H1 (cell line): ENCODE measurements at regions not wholly inside any gene's neighbourhood (a gene's known extent, or its start where the extent isn't known, plus 50 kb on each side); places are given as distances from the start of the nearest gene placed in this dataset.

Experiments
- CTCF ChIA-PET: fragments of 300-600 bp; sonication (Branson Sonifier 250); formaldehyde crosslinking; loops from one replicate; lab custom pipeline; 2021; ENCODE audit not compliant: partially characterized antibody; lab: Charles Lee
- POLR2A ChIA-PET: fragments of 300-600 bp; sonication (Branson Sonifier 250); formaldehyde crosslinking; loops from one replicate; lab custom pipeline; 2021; ENCODE audit warnings: inconsistent platforms; ENCODE audit not compliant: partially characterized antibody; lab: Charles Lee
- DNase-seq, 2 experiments: peaks; one replicate each; pipeline versions ENCODE4 v3.0.0 to v3.0.0-alpha.2; 2010 to 2022; ENCODE audit warnings: low spot score in 2 of 2, low read depth in 1 of 2, mixed read lengths in 1 of 2
- FAIRE-seq: peaks from 2 replicates; lab custom pipeline; 2011; peaks lifted over from hg19 to GRCh38; lab: Jason Lieb, UNC
- H2AFZ ChIP-seq: 2 replicates; pipeline ENCODE4 v1.8.1; 2012; ENCODE audit warnings: low read length, inconsistent platforms
- H2AK5ac ChIP-seq: 2 replicates; pipeline ENCODE4 v1.6.1; 2013; ENCODE audit warnings: low read depth, low read length
- H2BK120ac ChIP-seq: replicated peaks from 2 replicates; pipeline ENCODE3; 2013; ENCODE audit warnings: low read depth, low read length, inconsistent platforms
- H2BK12ac ChIP-seq: 2 replicates; pipeline ENCODE4 v1.6.1; 2013; ENCODE audit warnings: low read depth, low read length
- H2BK15ac ChIP-seq: 2 replicates; pipeline ENCODE4 v1.6.1; 2013; ENCODE audit warnings: low read length
- H2BK20ac ChIP-seq: 2 replicates; pipeline ENCODE4 v1.6.1; 2013; ENCODE audit warnings: low read length
- H2BK5ac ChIP-seq: 2 replicates; pipeline ENCODE4 v1.6.1; 2013; ENCODE audit warnings: low read depth, low read length
- H3K14ac ChIP-seq: 2 replicates; pipeline ENCODE4 v1.6.1; 2013; ENCODE audit warnings: inconsistent platforms; ENCODE audit not compliant: insufficient read length
- H3K18ac ChIP-seq: 2 replicates; pipeline ENCODE4 v1.6.1; 2013; ENCODE audit warnings: low read length; ENCODE audit errors: extremely low read depth
- H3K23ac ChIP-seq: 2 replicates; pipeline ENCODE4 v1.6.1; 2013; ENCODE audit warnings: inconsistent platforms; ENCODE audit not compliant: insufficient read length
- H3K23me2 ChIP-seq: 2 replicates; pipeline ENCODE4 v1.6.1; 2013; ENCODE audit warnings: low read depth, low read length
- H3K27ac ChIP-seq: 2 replicates; pipeline ENCODE4 v1.6.1; 2011; ENCODE audit warnings: low read depth, low read length, inconsistent platforms
- H3K27me3 ChIP-seq, 4 experiments: replicated peaks in 1 of 4; 1 replicate in 1 of 4; 2 replicates in 3 of 4; pipeline versions ENCODE4 v1.6.1 to v1.8.1; 2011 to 2013; ENCODE audit warnings: low read length in 3 of 4, mild to moderate bottlenecking in 3 of 4, inconsistent platforms in 2 of 4, mixed read lengths in 2 of 4, moderate library complexity in 1 of 4; ENCODE audit not compliant: control insufficient read depth in 3 of 4, insufficient read depth in 3 of 4; ENCODE audit errors: extremely low read depth in 1 of 4
- H3K36me3 ChIP-seq, 4 experiments: 2 replicates each; pipeline versions ENCODE4 v1.6.1 to v1.8.1; 2011 to 2013; ENCODE audit warnings: mild to moderate bottlenecking in 4 of 4, low read length in 3 of 4, moderate library complexity in 2 of 4, control low read depth in 1 of 4, inconsistent platforms in 1 of 4; ENCODE audit not compliant: insufficient read depth in 4 of 4, control insufficient read depth in 2 of 4
- H3K4ac ChIP-seq: replicated peaks from 2 replicates; pipeline ENCODE3; 2013; ENCODE audit warnings: low read length, low read depth, mixed read lengths, inconsistent platforms; ENCODE audit not compliant: insufficient read length
- H3K4me1 ChIP-seq, 4 experiments: replicated peaks in 1 of 4; 1 replicate in 1 of 4; 2 replicates in 3 of 4; pipeline versions ENCODE4 v1.6.1 to v1.8.1; 2011 to 2013; ENCODE audit warnings: low read length in 3 of 4, inconsistent platforms in 2 of 4, mixed read lengths in 1 of 4; ENCODE audit not compliant: insufficient read depth in 4 of 4, control insufficient read depth in 3 of 4
- H3K4me2 ChIP-seq, 2 experiments: 2 replicates each; pipeline versions ENCODE4 v1.6.1 to v1.8.1; 2011 to 2013; ENCODE audit warnings: low read depth in 2 of 2, low read length in 2 of 2, control low read depth in 1 of 2, inconsistent platforms in 1 of 2, mild to moderate bottlenecking in 1 of 2; ENCODE audit not compliant: insufficient read depth in 1 of 2
- H3K4me3 ChIP-seq, 4 experiments: fragments of 200-600, 300-600 bp in 1 of 4; sonication (generic), shearing (Covaris generic), sonication (Bioruptor Twin) in 1 of 4; 2 replicates each; pipeline versions ENCODE4 v1.5.1 to v1.8.1; 2011 to 2016; ENCODE audit warnings: low read length in 4 of 4, low read depth in 3 of 4, control low read depth in 2 of 4, inconsistent platforms in 2 of 4, mild to moderate bottlenecking in 2 of 4, mixed read lengths in 1 of 4, moderate library complexity in 1 of 4; ENCODE audit not compliant: insufficient read depth in 2 of 4; ENCODE audit errors: extremely low read depth in 1 of 4
- H3K56ac ChIP-seq: replicated peaks from 2 replicates; pipeline ENCODE3; 2013; ENCODE audit warnings: low read depth, mild to moderate bottlenecking, mixed read lengths, low read length, inconsistent platforms; ENCODE audit not compliant: insufficient read length
- H3K79me1 ChIP-seq: 2 replicates; pipeline ENCODE4 v1.6.1; 2013; ENCODE audit warnings: low read depth, low read length, control low read depth
- H3K79me2 ChIP-seq, 2 experiments: 2 replicates each; pipeline versions ENCODE4 v1.6.1 to v1.8.1; 2012 to 2013; ENCODE audit warnings: low read length in 2 of 2, mild to moderate bottlenecking in 2 of 2, inconsistent platforms in 1 of 2; ENCODE audit not compliant: insufficient read depth in 2 of 2, control insufficient read depth in 1 of 2
- H3K9ac ChIP-seq, 4 experiments: replicated peaks in 1 of 4; 1 replicate in 1 of 4; 2 replicates in 3 of 4; pipeline versions ENCODE4 v1.6.1 to v1.8.1; 2011 to 2013; ENCODE audit warnings: low read depth in 3 of 4, low read length in 3 of 4, control low read depth in 2 of 4, mild to moderate bottlenecking in 2 of 4, moderate library complexity in 2 of 4, inconsistent platforms in 1 of 4; ENCODE audit errors: extremely low read depth in 1 of 4
- H3K9me3 ChIP-seq, 2 experiments: 2 replicates each; pipeline versions ENCODE4 v1.6.1 to v1.8.1; 2012 to 2013; ENCODE audit warnings: mild to moderate bottlenecking in 2 of 2, moderate library complexity in 2 of 2, control low read depth in 1 of 2, inconsistent platforms in 1 of 2, low read depth in 1 of 2, low read length in 1 of 2, mixed read lengths in 1 of 2; ENCODE audit not compliant: insufficient read depth in 2 of 2
- H4K20me1 ChIP-seq, 2 experiments: replicated peaks in 1 of 2; 2 replicates each; pipeline versions ENCODE3 to v1.8.1; 2011 to 2013; ENCODE audit warnings: inconsistent platforms in 2 of 2, low read length in 2 of 2, mild to moderate bottlenecking in 1 of 2; ENCODE audit not compliant: insufficient read depth in 2 of 2, control insufficient read depth in 1 of 2
- H4K5ac ChIP-seq: 2 replicates; pipeline ENCODE4 v1.6.1; 2013; ENCODE audit warnings: low read length, low read depth, mixed read lengths, inconsistent platforms; ENCODE audit not compliant: insufficient read length
- H4K8ac ChIP-seq: 2 replicates; pipeline ENCODE4 v1.8.0; 2013; ENCODE audit warnings: mild to moderate bottlenecking, moderate library complexity, low read length, inconsistent platforms; ENCODE audit not compliant: insufficient read depth; ENCODE audit errors: extremely low read depth
- H4K91ac ChIP-seq: replicated peaks from 2 replicates; pipeline ENCODE3; 2013; ENCODE audit warnings: low read length, mixed read lengths, inconsistent platforms; ENCODE audit not compliant: insufficient read length
- KDM1A ChIP-seq: fragments of 200-600, 300-600 bp; sonication (generic); IDR thresholded peaks from 2 replicates; pipeline ENCODE4 v1.7.1; 2016; ENCODE audit warnings: mild to moderate bottlenecking, low read length, borderline replicate concordance
- WGBS, 2 experiments: shearing (Covaris generic) in 1 of 2; methylation state at CpG; one replicate each; pipeline versions ENCODE4 v1.1.6 to v1.1.7; 2013 to 2015; ENCODE audit warnings: low lambda C conversion rate in 2 of 2, mixed read lengths in 2 of 2, inconsistent platforms in 1 of 2, low coverage in 1 of 2, missing lambda C conversion rate in 1 of 2; ENCODE audit not compliant: insufficient replicate concordance in 2 of 2, insufficient coverage in 1 of 2, insufficient read length in 1 of 2; ENCODE audit errors: extremely low coverage in 1 of 2, missing lambda C conversion rate in 1 of 2; 5-methylcytosine and 5-hydroxymethylcytosine counted together

DNA sequence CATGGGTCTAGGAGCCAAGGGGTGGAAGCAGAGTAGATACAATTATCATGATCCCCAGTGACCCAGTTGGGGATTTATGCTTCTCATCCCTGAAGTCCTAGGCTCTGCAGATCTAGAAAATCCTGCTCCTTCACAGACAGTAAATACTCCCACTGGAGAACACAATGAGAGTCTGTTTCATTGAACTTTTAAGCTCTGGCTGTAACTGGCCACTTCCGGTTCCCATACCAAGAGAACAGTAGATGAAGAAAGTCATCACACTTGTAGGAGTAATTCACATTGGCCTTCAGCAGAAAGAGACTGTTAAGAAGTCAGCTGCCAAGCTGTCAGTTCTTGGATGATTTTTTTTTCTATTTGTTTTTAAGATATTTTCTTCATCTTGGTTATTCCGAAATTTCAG is 597.1 kb downstream of the ACTL7B start:
- no peaks in the 10 kb centered on the region for H3K4me1 ChIP-seq
- no peak overlapping the region for H2BK12ac ChIP-seq
- H2BK15ac ChIP-seq = no peak overlapping the region
- no peak overlapping the region for H2AK5ac ChIP-seq
- H3K4me3 ChIP-seq = no peak overlapping the region
- H3K56ac ChIP-seq = no peak overlapping the region
- no peak overlapping the region for H2BK20ac ChIP-seq
- H3K4me2 ChIP-seq = no peak overlapping the region
- WGBS, 2 experiments = 50% methylated on average over 2 of the region's 2 CpGs; no CpG with 5 or more reads in 1 of the 2 experiments
- H3K18ac ChIP-seq = no peak overlapping the region
- no peaks in the 10 kb centered on the region for H3K79me1 ChIP-seq
- no peak overlapping the region for H4K91ac ChIP-seq
- no peak overlapping the region for H4K5ac ChIP-seq
- no peak overlapping the region for H4K8ac ChIP-seq
- H3K79me2 ChIP-seq = no peaks in the 10 kb centered on the region
- ChIA-PET CTCF (interaction anchor here (0.7 to 2.1 kb wide), 3 partner anchors 11 to 803 kb away, joined by 3 to 6 read pairs (median 3); no protein-coding TSS in a partner anchor), POLR2A (no interaction called here)
- no peak for DNase-seq
- H2BK120ac ChIP-seq = no peak overlapping the region
- no peaks in the 10 kb centered on the region for H4K20me1 ChIP-seq
- no peak overlapping the region for H3K27ac ChIP-seq
- no peak overlapping the region for H3K14ac ChIP-seq
- H2AFZ ChIP-seq = no peak overlapping the region
- no peaks in the 10 kb centered on the region; a peak in 1 of 8 replicates for H3K36me3 ChIP-seq
- H3K9ac ChIP-seq = no peak overlapping the region
- H3K27me3 ChIP-seq = no peaks in the 10 kb centered on the region
- H3K23ac ChIP-seq = no peak overlapping the region
- no peaks in the 10 kb centered on the region for H3K9me3 ChIP-seq
- no peaks in the 10 kb centered on the region; the same call in 1 of the 2 replicates for H3K23me2 ChIP-seq
- no peak for FAIRE-seq
- H3K4ac ChIP-seq = no peak overlapping the region
- H2BK5ac ChIP-seq = no peak overlapping the region
- no peak for TF ChIP-seq KDM1A
- TF ChIP-seq, all 59 proteins: peak for 0
